Transverse colon (tissue), 4 donors: ENCODE measurements at regions not wholly inside any gene's neighbourhood (a gene's known extent, or its start where the extent isn't known, plus 50 kb on each side); places are given as distances from the start of the nearest gene placed in this dataset.
A peak's percentile ranks its signal among the peaks of the same experiment; 100 is the strongest.

Experiments
- DNase-seq: peaks from one replicate; pipeline ENCODE4 v3.0.0-alpha.2; 2019
- H3K27ac ChIP-seq, 4 donors: fragments of 200-600 bp; sonication (generic); 2 replicates each; pipeline ENCODE4 v1.5.1; 2016 to 2018; ENCODE audit warnings: inconsistent platforms in 4 of 4
- H3K27me3 ChIP-seq: fragments of 200-600 bp; sonication (generic); 2 replicates; pipeline ENCODE4 v1.5.1; 2017; ENCODE audit warnings: inconsistent platforms
- H3K36me3 ChIP-seq, 4 donors: fragments of 200-600 bp; sonication (generic); 2 replicates each; pipeline ENCODE4 v1.5.1; 2017 to 2019; ENCODE audit warnings: inconsistent platforms in 4 of 4
- H3K4me1 ChIP-seq, 4 donors: fragments of 200-600 bp; sonication (generic); 2 replicates each; pipeline ENCODE4 v1.5.1; 2017 to 2020; ENCODE audit warnings: inconsistent platforms in 4 of 4
- H3K4me3 ChIP-seq, 4 donors: fragments of 200-600 bp; sonication (generic); 1 replicate in 1 of 4; 2 replicates in 3 of 4; pipeline versions ENCODE4 v1.5.1 to v1.6.1; 2017 to 2019; ENCODE audit warnings: inconsistent platforms in 4 of 4
- H3K9me3 ChIP-seq, 2 donors: fragments of 200-600 bp; sonication (generic); 2 replicates each; pipeline ENCODE4 v1.5.1; 2017 to 2019; ENCODE audit warnings: inconsistent platforms in 2 of 2
- CTCF ChIP-seq, 5 experiments: fragments of 200-600 bp in 3 of 5; fragments of 450-650 bp in 2 of 5; sonication (generic) in 3 of 5; IDR thresholded peaks; 1 replicate in 2 of 5; 2 replicates in 3 of 5; pipeline ENCODE4 v1.5.1; 2016 to 2017; ENCODE audit warnings: antibody characterized with exemption in 5 of 5, inconsistent platforms in 3 of 5, mild to moderate bottlenecking in 2 of 5, moderate library complexity in 1 of 5
- EP300 ChIP-seq: sonication (generic); formaldehyde crosslinking; IDR thresholded peaks from one replicate; pipeline ENCODE4 v1.6.1; 2017; ENCODE audit warnings: antibody characterized with exemption, low read depth
- POLR2A ChIP-seq: fragments of 450-650 bp; IDR thresholded peaks from one replicate; pipeline ENCODE4 v1.6.1; 2016; ENCODE audit warnings: antibody characterized with exemption, mild to moderate bottlenecking, moderate library complexity
- POLR2AphosphoS5 ChIP-seq, 3 donors: sonication (generic); formaldehyde crosslinking; IDR thresholded peaks; one replicate each; pipeline ENCODE4 v1.6.1; 2016; ENCODE audit warnings: antibody characterized with exemption in 3 of 3
- WGBS, 2 donors: methylation state at CpG; one replicate each; pipeline ENCODE4 v1.1.5; 2018; ENCODE audit warnings: low coverage in 1 of 2; 5-methylcytosine and 5-hydroxymethylcytosine counted together
- in situ Hi-C, 4 donors: fragments of 200-750 bp; cut with MboI; loops; one replicate each; pipeline versions ENCODE4 v1.15.0 to v1.15.1; 2017; ENCODE audit warnings: low sequenced_read_pairs in 3 of 4, low pct_ligation_motif_present in 1 of 4, low pct_unique_long_range_greater_than_20kb in 1 of 4
- intact Hi-C: fragments of 100-400 bp; cut with DNase I; formaldehyde crosslinking; loops from one replicate; pipeline ENCODE4 v1.15.1; 2023; ENCODE audit warnings: low total_unique reads

- WGBS, 2 donors: 36% methylated on average over 1 of the region's 1 CpG; no CpG with 5 or more reads in 1 of the 2 donors
These were observed 144.9 kb downstream of the C4orf33 start for GRCh38 chr4:129240816-129241215.

GRCh38 chr4:129246145-129246544 is 150.2 kb downstream of the C4orf33 start:
- TF ChIP-seq POLR2AphosphoS5 (IDR thresholded peaks at IDR 0.05): no peak
- Histone ChIP-seq H3K27me3 (no peaks in the 10 kb centered on the region), H3K36me3 (no peaks in the 10 kb centered on the region), H3K27ac (no peak overlapping the region), H3K9me3 (no peaks in the 10 kb centered on the region), H3K4me3 (no peak overlapping the region), H3K4me1 (peaks cover 0 to 7% (median 2%) of the 10 kb centered on the region in 4 donors)
- DNase-seq: no peak
- in situ Hi-C loops: no loop called here
- 80 to 89% methylated on average over 2 to 4 of the region's 4 CpGs for WGBS, 2 donors
- intact Hi-C loops: no loop called here

More at GRCh38 chr4:129240816-129241215, 144.9 kb downstream of the C4orf33 start:
- intact Hi-C loops (no loop called here), in situ Hi-C loops (no loop called here)
- Histone ChIP-seq H3K27me3 (no peaks in the 10 kb centered on the region), H3K4me3 (no peak overlapping the region), H3K27ac (no peak overlapping the region), H3K4me1 (peaks cover 0 to 9% (median 0%) of the 10 kb centered on the region in 4 donors), H3K36me3 (no peaks in the 10 kb centered on the region), H3K9me3 (no peaks in the 10 kb centered on the region)
- TF ChIP-seq CTCF (IDR thresholded peaks at IDR 0.05): no peak
- TF ChIP-seq EP300: no peak
- no peak for TF ChIP-seq POLR2AphosphoS5 (IDR thresholded peaks at IDR 0.05)
- no peak for TF ChIP-seq POLR2A
- no peak for DNase-seq

GRCh38 chr4:129246910-129247461 is 151.0 kb downstream of the C4orf33 start:
- H3K4me1 ChIP-seq: peaks cover 0 to 7% (median 2%) of the 10 kb centered on the region in 4 donors
- no peaks in the 10 kb centered on the region for H3K36me3 ChIP-seq
- no peaks in the 10 kb centered on the region for H3K9me3 ChIP-seq
- DNase-seq: peak; percentile 8
- TF ChIP-seq CTCF (IDR thresholded peaks at IDR 0.05) (no peak), POLR2A (no peak), POLR2AphosphoS5 (IDR thresholded peaks at IDR 0.05) (no peak), EP300 (no peak)
- intact Hi-C loops (no loop called here), in situ Hi-C loops (no loop called here)
- H3K27ac ChIP-seq: no peak overlapping the region
- WGBS, 2 donors: 41 to 54% methylated on average over 11 to 15 of the region's 15 CpGs
- no peaks in the 10 kb centered on the region for H3K27me3 ChIP-seq
- H3K4me3 ChIP-seq: no peak overlapping the region

GRCh38 chr4:129248621-129249020 is 152.7 kb downstream of the C4orf33 start:
- Histone ChIP-seq H3K9me3 (no peaks in the 10 kb centered on the region), H3K4me3 (no peak overlapping the region), H3K27ac (no peak overlapping the region), H3K36me3 (no peaks in the 10 kb centered on the region), H3K4me1 (peaks cover 0 to 7% (median 2%) of the 10 kb centered on the region in 4 donors), H3K27me3 (no peaks in the 10 kb centered on the region)
- no peak for TF ChIP-seq CTCF (IDR thresholded peaks at IDR 0.05)
- TF ChIP-seq EP300: no peak
- no peak for TF ChIP-seq POLR2AphosphoS5 (IDR thresholded peaks at IDR 0.05)
- no peak for TF ChIP-seq POLR2A
- in situ Hi-C loops: no loop called here
- WGBS, 2 donors: 73 to 100% methylated on average over 1 of the region's 1 CpG
- no peak for DNase-seq
- intact Hi-C loops: no loop called here

GRCh38 chr4:129254126-129254525 is 158.2 kb downstream of the C4orf33 start:
- TF ChIP-seq CTCF (IDR thresholded peaks at IDR 0.05) (no peak), POLR2AphosphoS5 (IDR thresholded peaks at IDR 0.05) (no peak), EP300 (no peak), POLR2A (no peak)
- no peak overlapping the region for H3K4me3 ChIP-seq
- H3K36me3 ChIP-seq: no peaks in the 10 kb centered on the region
- H3K4me1 ChIP-seq: no peaks in the 10 kb centered on the region
- DNase-seq: no peak
- H3K27me3 ChIP-seq: no peaks in the 10 kb centered on the region
- no peak overlapping the region for H3K27ac ChIP-seq
- intact Hi-C loops (no loop called here), in situ Hi-C loops (no loop called here)
- no peaks in the 10 kb centered on the region for H3K9me3 ChIP-seq
